ENCODE measurements at regions not wholly inside any gene's neighbourhood (a gene's known extent, or its start where the extent isn't known, plus 50 kb on each side); places are given as distances from the start of the nearest gene placed in this dataset.

- TF ChIP-seq, protein P1, sequence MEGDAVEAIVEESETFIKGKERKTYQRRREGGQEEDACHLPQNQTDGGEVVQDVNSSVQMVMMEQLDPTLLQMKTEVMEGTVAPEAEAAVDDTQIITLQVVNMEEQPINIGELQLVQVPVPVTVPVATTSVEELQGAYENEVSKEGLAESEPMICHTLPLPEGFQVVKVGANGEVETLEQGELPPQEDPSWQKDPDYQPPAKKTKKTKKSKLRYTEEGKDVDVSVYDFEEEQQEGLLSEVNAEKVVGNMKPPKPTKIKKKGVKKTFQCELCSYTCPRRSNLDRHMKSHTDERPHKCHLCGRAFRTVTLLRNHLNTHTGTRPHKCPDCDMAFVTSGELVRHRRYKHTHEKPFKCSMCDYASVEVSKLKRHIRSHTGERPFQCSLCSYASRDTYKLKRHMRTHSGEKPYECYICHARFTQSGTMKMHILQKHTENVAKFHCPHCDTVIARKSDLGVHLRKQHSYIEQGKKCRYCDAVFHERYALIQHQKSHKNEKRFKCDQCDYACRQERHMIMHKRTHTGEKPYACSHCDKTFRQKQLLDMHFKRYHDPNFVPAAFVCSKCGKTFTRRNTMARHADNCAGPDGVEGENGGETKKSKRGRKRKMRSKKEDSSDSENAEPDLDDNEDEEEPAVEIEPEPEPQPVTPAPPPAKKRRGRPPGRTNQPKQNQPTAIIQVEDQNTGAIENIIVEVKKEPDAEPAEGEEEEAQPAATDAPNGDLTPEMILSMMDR (IDR thresholded peaks at IDR 0.05), result no peak
- no peak for TF ChIP-seq POLR2A (IDR thresholded peaks at IDR 0.05)
Observed at GRCh38 chr18:45335282-45336043, 279.8 kb upstream of the SLC14A2 start.
